AG04449 (cell line): ENCODE measurements at regions not wholly inside any gene's neighbourhood (a gene's known extent, or its start where the extent isn't known, plus 50 kb on each side); places are given as distances from the start of the nearest gene placed in this dataset.

Source experiments
- CTCF ChIA-PET: fragments of 350-600 bp; formaldehyde crosslinking; extraction: SDS; loops from one replicate; lab custom pipeline; 2021; ENCODE audit warnings: antibody characterized with exemption; lab: Yijun Ruan, JAX
- POLR2A ChIA-PET: fragments of 400-600, 350-600 bp; formaldehyde crosslinking; extraction: SDS; loops from one replicate; lab custom pipeline; 2020; ENCODE audit warnings: antibody characterized with exemption, inconsistent platforms; lab: Yijun Ruan, JAX
- DNase-seq: peaks from one replicate; pipeline ENCODE4 v3.0.0-alpha.2; 2010; ENCODE audit warnings: low read depth, low spot score
- H3K4me3 ChIP-seq: 2 replicates; pipeline ENCODE4 v1.5.1; 2011; ENCODE audit warnings: low read depth, mild to moderate bottlenecking, control low read depth, low read length
- TF ChIP-seq, protein P1 (sequence below): IDR thresholded peaks from one replicate; pipeline ENCODE4 v1.5.1; 2011; ENCODE audit warnings: mild to moderate bottlenecking, moderate library complexity, low read length, control low read depth, inconsistent platforms; ENCODE audit not compliant: insufficient read depth; ENCODE audit errors: missing control alignments

DNA sequence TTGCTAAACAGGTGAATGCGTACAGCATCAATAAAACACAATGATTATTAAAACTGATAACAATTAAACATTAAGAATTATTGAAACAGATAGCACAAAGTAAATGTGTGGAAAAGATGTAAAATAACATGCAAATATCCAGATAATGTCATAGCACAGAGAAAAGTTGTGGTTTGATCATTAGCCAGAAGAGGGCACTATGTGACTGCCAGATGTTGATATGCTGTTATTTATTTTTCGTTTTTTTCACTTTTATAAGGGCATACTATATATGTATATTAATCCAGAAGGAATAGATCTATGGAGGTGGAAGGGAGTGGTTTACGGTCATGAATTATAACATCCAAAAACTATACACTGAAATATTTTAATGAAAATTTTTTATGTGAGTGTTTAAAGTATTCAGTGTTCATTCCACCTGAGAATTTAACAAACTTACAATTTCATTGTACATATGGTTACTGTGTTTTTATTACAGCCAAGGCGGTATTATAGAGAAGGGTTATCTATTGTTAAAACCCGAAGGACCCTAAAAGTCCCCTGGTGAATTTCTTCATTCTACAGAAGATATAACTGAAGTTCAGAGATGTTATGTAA, 211.9 kb upstream of the UGT8 start:
- ChIA-PET POLR2A (no interaction called here), CTCF (interaction anchor here (0.9 to 3.0 kb wide), 5 partner anchors 276 to 317 kb away, joined by 3 to 36 read pairs (median 3); no protein-coding TSS in a partner anchor)
- no peak overlapping the region for H3K4me3 ChIP-seq
- TF ChIP-seq, protein P1, sequence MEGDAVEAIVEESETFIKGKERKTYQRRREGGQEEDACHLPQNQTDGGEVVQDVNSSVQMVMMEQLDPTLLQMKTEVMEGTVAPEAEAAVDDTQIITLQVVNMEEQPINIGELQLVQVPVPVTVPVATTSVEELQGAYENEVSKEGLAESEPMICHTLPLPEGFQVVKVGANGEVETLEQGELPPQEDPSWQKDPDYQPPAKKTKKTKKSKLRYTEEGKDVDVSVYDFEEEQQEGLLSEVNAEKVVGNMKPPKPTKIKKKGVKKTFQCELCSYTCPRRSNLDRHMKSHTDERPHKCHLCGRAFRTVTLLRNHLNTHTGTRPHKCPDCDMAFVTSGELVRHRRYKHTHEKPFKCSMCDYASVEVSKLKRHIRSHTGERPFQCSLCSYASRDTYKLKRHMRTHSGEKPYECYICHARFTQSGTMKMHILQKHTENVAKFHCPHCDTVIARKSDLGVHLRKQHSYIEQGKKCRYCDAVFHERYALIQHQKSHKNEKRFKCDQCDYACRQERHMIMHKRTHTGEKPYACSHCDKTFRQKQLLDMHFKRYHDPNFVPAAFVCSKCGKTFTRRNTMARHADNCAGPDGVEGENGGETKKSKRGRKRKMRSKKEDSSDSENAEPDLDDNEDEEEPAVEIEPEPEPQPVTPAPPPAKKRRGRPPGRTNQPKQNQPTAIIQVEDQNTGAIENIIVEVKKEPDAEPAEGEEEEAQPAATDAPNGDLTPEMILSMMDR: peak; percentile 55
- no peak for DNase-seq

GRCh38 chr4:114389070-114389685, 209.4 kb upstream of the UGT8 start:
- CTCF ChIA-PET: interaction anchor here (1.1 to 3.0 kb wide), 7 partner anchors 258 to 419 kb away, joined by 3 to 36 read pairs (median 12); no protein-coding TSS in a partner anchor

DNA sequence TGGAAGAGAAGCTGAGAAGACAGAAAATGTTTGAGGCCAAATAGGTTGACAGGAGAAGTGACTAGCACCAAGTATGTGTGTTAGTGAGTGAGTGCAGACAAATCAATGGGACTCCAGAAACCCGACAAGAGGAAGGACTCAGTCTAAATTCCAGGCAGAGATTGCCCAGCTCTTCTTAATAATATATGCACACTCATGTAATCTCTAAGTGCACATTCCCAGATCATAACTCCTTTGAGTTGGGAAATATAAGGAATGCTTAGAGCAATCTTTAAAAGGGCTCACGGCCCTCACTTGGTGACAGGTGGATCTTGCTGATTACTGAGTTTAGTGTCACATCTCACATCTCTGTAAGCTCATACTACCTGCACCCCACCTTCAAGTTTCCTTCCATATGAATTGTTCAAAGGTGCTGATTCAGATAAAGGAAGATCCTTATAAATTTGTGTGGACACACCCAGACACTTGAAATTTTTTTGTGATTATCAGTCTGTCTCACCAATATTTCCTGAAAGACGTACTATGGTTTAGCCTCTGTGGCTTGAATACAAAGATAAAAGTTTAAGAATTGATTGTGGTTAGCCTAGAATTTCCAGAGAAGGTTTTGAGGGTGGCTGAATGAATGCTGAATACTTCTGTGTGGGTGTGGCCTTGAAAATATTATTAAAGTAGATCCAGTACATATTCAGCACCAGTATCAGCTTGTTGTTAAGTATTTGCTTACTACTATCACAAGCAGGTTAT, 205.1 kb upstream of the UGT8 start:
- no peak overlapping the region for H3K4me3 ChIP-seq
- ChIA-PET POLR2A (no interaction called here), CTCF (interaction anchor here (1.2 to 1.7 kb wide), 3 partner anchors 8 to 301 kb away, joined by 3 to 7 read pairs (median 4); no protein-coding TSS in a partner anchor)
- TF ChIP-seq, protein P1: no peak
- DNase-seq: no peak

More at GRCh38 chr4:114389070-114389685, 209.4 kb upstream of the UGT8 start:
- DNase-seq: no peak
- POLR2A ChIA-PET: no interaction called here
- TF ChIP-seq, protein P1: no peak
- no peak overlapping the region for H3K4me3 ChIP-seq

- ChIA-PET POLR2A (no interaction called here), CTCF (interaction anchor here (0.7 to 0.9 kb wide), 2 partner anchors 12 to 15 kb away, joined by 3 to 4 read pairs; no protein-coding TSS in a partner anchor)
- DNase-seq: no peak
- no peak overlapping the region for H3K4me3 ChIP-seq
- TF ChIP-seq, protein P1: no peak
Measured at GRCh38 chr4:114396808-114397207, 201.8 kb upstream of the UGT8 start.

DNA sequence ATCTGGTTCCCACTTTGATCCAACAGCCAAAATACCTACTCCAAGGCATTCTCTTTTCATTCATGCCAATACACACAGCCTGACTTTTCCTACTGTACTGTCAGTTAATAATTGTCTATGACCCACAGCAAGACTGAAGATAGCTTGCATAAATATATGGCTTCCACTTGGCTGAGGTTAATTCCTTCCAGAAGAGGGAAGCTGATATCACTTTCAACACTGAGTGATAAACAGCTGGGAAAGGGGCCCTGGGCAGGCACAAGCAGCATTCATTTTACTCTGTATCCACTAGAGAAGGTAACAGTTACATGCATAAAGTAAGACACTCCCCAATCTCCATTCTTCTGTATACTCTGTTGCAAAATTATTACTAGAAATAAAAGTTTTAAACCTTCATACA, 200.2 kb upstream of the UGT8 start:
- ChIA-PET CTCF (interaction anchor here (0.7 kb wide), 1 partner anchor 261 kb away, joined by 3 read pairs; no protein-coding TSS in a partner anchor), POLR2A (no interaction called here)
- TF ChIP-seq, protein P1: no peak
- H3K4me3 ChIP-seq: no peak overlapping the region
- no peak for DNase-seq
